Peyer's patch (tissue), 4 donors: ENCODE measurements at regions not wholly inside any gene's neighbourhood (a gene's known extent, or its start where the extent isn't known, plus 50 kb on each side); places are given as distances from the start of the nearest gene placed in this dataset.
"Not testable (repeated sequence)": the region's sequence is repeated elsewhere in the genome, so short reads cannot be mapped to it uniquely, and the experiment has no call there.

Experiments used
- POLR2A ChIP-seq, 2 donors: fragments of 450-650 bp; IDR thresholded peaks; one replicate each; pipeline ENCODE4 v1.5.1; 2017; ENCODE audit warnings: antibody characterized with exemption in 2 of 2, mild to moderate bottlenecking in 2 of 2, moderate library complexity in 2 of 2
- TF ChIP-seq, protein P1 (sequence below), 6 experiments: fragments of 450-650 bp in 4 of 6; fragments of 200-600 bp in 2 of 6; sonication (generic) in 1 of 6; IDR thresholded peaks; one replicate each; pipeline ENCODE4 v1.5.1; 2017 to 2019; ENCODE audit warnings: antibody characterized with exemption in 6 of 6, mild to moderate bottlenecking in 3 of 6, moderate library complexity in 1 of 6

DNA sequence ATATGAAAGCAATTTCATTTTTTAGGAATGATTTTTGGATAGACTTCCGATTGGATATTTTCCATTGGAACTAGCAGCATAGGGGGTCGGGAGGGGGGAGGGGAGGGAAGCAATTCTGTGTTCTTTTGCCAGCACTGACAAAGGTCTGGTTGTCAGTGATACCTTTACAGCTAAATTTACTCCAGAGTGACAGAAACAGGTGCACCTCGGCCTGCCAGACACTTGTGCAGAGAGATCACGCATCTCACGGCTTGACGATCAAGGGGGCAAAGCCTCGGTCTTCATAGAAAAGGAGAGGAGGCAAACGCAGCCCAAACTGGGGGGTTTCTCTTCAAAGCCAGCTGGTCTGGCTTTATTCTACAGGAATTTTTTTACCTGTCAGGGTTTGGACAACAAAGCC is 339.0 kb downstream of the TYW1 start:
- TF ChIP-seq, protein P1, sequence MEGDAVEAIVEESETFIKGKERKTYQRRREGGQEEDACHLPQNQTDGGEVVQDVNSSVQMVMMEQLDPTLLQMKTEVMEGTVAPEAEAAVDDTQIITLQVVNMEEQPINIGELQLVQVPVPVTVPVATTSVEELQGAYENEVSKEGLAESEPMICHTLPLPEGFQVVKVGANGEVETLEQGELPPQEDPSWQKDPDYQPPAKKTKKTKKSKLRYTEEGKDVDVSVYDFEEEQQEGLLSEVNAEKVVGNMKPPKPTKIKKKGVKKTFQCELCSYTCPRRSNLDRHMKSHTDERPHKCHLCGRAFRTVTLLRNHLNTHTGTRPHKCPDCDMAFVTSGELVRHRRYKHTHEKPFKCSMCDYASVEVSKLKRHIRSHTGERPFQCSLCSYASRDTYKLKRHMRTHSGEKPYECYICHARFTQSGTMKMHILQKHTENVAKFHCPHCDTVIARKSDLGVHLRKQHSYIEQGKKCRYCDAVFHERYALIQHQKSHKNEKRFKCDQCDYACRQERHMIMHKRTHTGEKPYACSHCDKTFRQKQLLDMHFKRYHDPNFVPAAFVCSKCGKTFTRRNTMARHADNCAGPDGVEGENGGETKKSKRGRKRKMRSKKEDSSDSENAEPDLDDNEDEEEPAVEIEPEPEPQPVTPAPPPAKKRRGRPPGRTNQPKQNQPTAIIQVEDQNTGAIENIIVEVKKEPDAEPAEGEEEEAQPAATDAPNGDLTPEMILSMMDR (IDR thresholded peaks at IDR 0.05) = not testable (repeated sequence)
- not testable (repeated sequence) for TF ChIP-seq POLR2A (IDR thresholded peaks at IDR 0.05)
